ENCODE measurements at regions not wholly inside any gene's neighbourhood (a gene's known extent, or its start where the extent isn't known, plus 50 kb on each side); places are given as distances from the start of the nearest gene placed in this dataset.

DNA sequence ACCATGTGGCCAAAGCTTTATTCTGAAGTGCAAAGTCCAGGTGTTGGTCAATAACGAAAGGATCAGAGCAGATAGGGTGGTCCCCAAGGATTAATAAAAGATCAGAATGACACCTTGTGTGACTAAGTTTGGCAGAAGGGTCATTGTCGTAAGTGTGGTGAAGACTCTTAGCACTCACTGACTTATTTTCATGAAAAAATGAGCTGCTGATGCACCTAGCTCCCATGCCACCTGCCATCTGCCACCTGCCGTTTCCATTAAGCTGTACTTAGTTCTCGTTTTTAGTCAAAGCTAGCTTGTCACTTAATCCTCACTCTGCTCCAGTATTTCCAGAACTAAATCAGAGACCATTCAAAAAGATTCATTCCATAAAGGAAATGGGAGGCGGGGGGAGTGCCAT is 112.6 kb downstream of the SEC16B start:
- H3K27me3 ChIP-seq (ENCODE audit: control insufficient read depth in 4 of 4, insufficient read depth in 4 of 4, low read length in 3 of 4) = no peaks in the 10 kb centered on the region
- no peak for TF ChIP-seq HNF4A (conservative IDR thresholded peaks at IDR 0.05)
- TF ChIP-seq EGR1 (IDR thresholded peaks at IDR 0.05; ENCODE audit: low read depth in 2 of 2) = no peak
- no peak for TF ChIP-seq FOXA1 (IDR thresholded peaks at IDR 0.05)
- TF ChIP-seq YY1 (IDR thresholded peaks at IDR 0.05) = no peak
- no peak for TF ChIP-seq RAD21 (IDR thresholded peaks at IDR 0.05)
- DNase-seq (ENCODE audit: low spot score) = no peak

DNA sequence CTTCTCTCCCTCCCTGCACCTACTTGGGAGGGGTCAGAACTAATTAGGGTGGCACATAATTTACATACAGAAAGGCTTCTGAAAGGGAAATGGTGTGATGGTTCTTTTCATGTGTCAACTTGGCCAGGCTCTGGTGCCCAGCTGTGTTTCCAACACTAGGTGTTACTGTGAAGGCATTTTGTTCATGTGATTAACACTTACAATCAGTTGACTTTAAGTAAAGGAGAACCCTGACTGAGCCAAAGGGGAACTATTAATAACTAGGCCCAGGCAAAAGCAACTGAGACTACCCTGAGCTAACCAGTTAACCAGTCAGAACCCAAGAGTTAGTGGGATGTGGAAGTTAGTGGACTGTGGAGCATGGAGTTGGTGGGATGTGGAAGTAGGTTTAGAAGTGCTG is 114.9 kb downstream of the SEC16B start:
- Histone ChIP-seq H3K9ac (ENCODE audit: low read depth in 1 of 2, low read length in 2 of 2) (no peak overlapping the region), H3K36me3 (ENCODE audit: control insufficient read depth in 4 of 4, insufficient read depth in 3 of 4, low read depth in 1 of 4, low read length in 3 of 4) (no peaks in the 10 kb centered on the region), H3K9me3 (ENCODE audit: control insufficient read depth in 4 of 4, low read length in 3 of 4) (no peaks in the 10 kb centered on the region), H3K4me1 (ENCODE audit: control insufficient read depth in 4 of 4, insufficient read depth in 4 of 4, low read length in 3 of 4) (peaks cover 0 to 5% (median 2%) of the 10 kb centered on the region in 4 donors), H3K27ac (ENCODE audit: low read depth in 1 of 2, low read length in 2 of 2) (no peak overlapping the region), H3K27me3 (ENCODE audit: control insufficient read depth in 4 of 4, insufficient read depth in 4 of 4, low read length in 3 of 4) (no peaks in the 10 kb centered on the region), H3K4me3 (ENCODE audit: low read depth in 1 of 3, low read length in 3 of 3) (no peak overlapping the region)
- TF ChIP-seq YY1 (IDR thresholded peaks at IDR 0.05) (no peak), EGR1 (IDR thresholded peaks at IDR 0.05; ENCODE audit: low read depth in 2 of 2) (no peak), HNF4A (conservative IDR thresholded peaks at IDR 0.05) (no peak), FOXA2 (IDR thresholded peaks at IDR 0.05) (no peak), SP1 (IDR thresholded peaks at IDR 0.05) (no peak), NR2F2 (IDR thresholded peaks at IDR 0.05) (no peak), RAD21 (IDR thresholded peaks at IDR 0.05) (no peak)
- TF ChIP-seq, protein P1, sequence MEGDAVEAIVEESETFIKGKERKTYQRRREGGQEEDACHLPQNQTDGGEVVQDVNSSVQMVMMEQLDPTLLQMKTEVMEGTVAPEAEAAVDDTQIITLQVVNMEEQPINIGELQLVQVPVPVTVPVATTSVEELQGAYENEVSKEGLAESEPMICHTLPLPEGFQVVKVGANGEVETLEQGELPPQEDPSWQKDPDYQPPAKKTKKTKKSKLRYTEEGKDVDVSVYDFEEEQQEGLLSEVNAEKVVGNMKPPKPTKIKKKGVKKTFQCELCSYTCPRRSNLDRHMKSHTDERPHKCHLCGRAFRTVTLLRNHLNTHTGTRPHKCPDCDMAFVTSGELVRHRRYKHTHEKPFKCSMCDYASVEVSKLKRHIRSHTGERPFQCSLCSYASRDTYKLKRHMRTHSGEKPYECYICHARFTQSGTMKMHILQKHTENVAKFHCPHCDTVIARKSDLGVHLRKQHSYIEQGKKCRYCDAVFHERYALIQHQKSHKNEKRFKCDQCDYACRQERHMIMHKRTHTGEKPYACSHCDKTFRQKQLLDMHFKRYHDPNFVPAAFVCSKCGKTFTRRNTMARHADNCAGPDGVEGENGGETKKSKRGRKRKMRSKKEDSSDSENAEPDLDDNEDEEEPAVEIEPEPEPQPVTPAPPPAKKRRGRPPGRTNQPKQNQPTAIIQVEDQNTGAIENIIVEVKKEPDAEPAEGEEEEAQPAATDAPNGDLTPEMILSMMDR (IDR thresholded peaks at IDR 0.05; ENCODE audit: low read depth, low read length, missing input control) = no peak
- DNase-seq (ENCODE audit: low spot score) = no peak

More for the DNA sequence above, 112.6 kb downstream of the SEC16B start:
- Histone ChIP-seq H3K9me3 (ENCODE audit: control insufficient read depth in 4 of 4, low read length in 3 of 4) (no peaks in the 10 kb centered on the region), H3K36me3 (ENCODE audit: control insufficient read depth in 4 of 4, insufficient read depth in 3 of 4, low read depth in 1 of 4, low read length in 3 of 4) (no peaks in the 10 kb centered on the region), H3K9ac (ENCODE audit: low read depth in 1 of 2, low read length in 2 of 2) (no peak overlapping the region), H3K4me1 (ENCODE audit: control insufficient read depth in 4 of 4, insufficient read depth in 4 of 4, low read length in 3 of 4) (no peaks in the 10 kb centered on the region), H3K4me3 (ENCODE audit: low read depth in 1 of 3, low read length in 3 of 3) (no peak overlapping the region), H3K27ac (ENCODE audit: low read depth in 1 of 2, low read length in 2 of 2) (no peak overlapping the region)
- WGBS = 83% methylated on average over 5 of the region's 5 CpGs

DNA sequence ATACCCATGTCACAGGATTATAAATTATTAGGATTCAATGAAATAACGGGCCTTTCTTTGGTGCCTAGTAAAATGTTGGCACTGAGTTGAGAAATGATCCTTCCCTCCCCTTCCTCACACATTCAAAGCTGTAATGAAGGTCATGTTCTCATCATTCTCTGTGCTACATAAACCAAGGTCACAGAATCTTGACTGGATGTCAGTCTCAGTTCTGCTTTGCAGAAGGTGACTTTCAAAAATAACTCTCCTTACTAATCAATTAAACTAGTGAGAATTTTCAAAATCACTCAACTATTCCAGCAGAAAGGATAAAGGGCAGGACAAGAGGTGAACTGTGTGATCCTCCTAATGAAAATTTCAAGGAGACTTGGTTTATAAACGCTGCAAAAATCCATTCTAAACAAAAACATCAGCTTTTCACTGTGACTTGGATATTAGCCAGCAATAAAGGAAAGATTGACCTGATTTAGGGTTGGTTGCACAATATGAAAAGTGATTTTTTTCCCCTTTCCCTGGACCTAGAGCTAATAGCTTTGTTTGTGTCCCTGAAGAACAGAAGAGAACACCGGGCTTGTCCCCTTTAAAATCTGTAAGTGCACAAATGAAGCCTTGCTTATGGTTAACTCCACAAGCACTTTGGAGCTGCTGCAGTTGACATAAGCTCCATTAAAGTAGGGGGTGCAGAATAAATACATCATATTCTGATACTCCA is 120.1 kb downstream of the SEC16B start:
- Histone ChIP-seq H3K9me3 (ENCODE audit: control insufficient read depth in 4 of 4, low read length in 3 of 4) (no peaks in the 10 kb centered on the region), H3K4me1 (ENCODE audit: control insufficient read depth in 4 of 4, insufficient read depth in 4 of 4, low read length in 3 of 4) (peaks cover 0 to 7% (median 2%) of the 10 kb centered on the region in 4 donors), H3K9ac (ENCODE audit: low read depth in 1 of 2, low read length in 2 of 2) (no peak overlapping the region), H3K27ac (ENCODE audit: low read depth in 1 of 2, low read length in 2 of 2) (no peak overlapping the region), H3K4me3 (ENCODE audit: low read depth in 1 of 3, low read length in 3 of 3) (no peak overlapping the region), H3K27me3 (ENCODE audit: control insufficient read depth in 4 of 4, insufficient read depth in 4 of 4, low read length in 3 of 4) (no peaks in the 10 kb centered on the region), H3K36me3 (ENCODE audit: control insufficient read depth in 4 of 4, insufficient read depth in 3 of 4, low read depth in 1 of 4, low read length in 3 of 4) (no peaks in the 10 kb centered on the region)
- 53% methylated on average over 3 of the region's 3 CpGs for WGBS
- TF ChIP-seq, protein P1 (IDR thresholded peaks at IDR 0.05; ENCODE audit: low read depth, low read length, missing input control) = no peak
- no peak for TF ChIP-seq RXRA (IDR thresholded peaks at IDR 0.05)
- TF ChIP-seq GABPA (IDR thresholded peaks at IDR 0.05 in 1 of 2, conservative IDR thresholded peaks at IDR 0.05 in 1 of 2) = no peak
- TF ChIP-seq, protein P2, sequence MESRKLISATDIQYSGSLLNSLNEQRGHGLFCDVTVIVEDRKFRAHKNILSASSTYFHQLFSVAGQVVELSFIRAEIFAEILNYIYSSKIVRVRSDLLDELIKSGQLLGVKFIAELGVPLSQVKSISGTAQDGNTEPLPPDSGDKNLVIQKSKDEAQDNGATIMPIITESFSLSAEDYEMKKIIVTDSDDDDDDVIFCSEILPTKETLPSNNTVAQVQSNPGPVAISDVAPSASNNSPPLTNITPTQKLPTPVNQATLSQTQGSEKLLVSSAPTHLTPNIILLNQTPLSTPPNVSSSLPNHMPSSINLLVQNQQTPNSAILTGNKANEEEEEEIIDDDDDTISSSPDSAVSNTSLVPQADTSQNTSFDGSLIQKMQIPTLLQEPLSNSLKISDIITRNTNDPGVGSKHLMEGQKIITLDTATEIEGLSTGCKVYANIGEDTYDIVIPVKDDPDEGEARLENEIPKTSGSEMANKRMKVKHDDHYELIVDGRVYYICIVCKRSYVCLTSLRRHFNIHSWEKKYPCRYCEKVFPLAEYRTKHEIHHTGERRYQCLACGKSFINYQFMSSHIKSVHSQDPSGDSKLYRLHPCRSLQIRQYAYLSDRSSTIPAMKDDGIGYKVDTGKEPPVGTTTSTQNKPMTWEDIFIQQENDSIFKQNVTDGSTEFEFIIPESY (IDR thresholded peaks at IDR 0.05) = no peak
- TF ChIP-seq YY1 (IDR thresholded peaks at IDR 0.05) = no peak
- TF ChIP-seq, protein P3, sequence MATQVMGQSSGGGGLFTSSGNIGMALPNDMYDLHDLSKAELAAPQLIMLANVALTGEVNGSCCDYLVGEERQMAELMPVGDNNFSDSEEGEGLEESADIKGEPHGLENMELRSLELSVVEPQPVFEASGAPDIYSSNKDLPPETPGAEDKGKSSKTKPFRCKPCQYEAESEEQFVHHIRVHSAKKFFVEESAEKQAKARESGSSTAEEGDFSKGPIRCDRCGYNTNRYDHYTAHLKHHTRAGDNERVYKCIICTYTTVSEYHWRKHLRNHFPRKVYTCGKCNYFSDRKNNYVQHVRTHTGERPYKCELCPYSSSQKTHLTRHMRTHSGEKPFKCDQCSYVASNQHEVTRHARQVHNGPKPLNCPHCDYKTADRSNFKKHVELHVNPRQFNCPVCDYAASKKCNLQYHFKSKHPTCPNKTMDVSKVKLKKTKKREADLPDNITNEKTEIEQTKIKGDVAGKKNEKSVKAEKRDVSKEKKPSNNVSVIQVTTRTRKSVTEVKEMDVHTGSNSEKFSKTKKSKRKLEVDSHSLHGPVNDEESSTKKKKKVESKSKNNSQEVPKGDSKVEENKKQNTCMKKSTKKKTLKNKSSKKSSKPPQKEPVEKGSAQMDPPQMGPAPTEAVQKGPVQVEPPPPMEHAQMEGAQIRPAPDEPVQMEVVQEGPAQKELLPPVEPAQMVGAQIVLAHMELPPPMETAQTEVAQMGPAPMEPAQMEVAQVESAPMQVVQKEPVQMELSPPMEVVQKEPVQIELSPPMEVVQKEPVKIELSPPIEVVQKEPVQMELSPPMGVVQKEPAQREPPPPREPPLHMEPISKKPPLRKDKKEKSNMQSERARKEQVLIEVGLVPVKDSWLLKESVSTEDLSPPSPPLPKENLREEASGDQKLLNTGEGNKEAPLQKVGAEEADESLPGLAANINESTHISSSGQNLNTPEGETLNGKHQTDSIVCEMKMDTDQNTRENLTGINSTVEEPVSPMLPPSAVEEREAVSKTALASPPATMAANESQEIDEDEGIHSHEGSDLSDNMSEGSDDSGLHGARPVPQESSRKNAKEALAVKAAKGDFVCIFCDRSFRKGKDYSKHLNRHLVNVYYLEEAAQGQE (IDR thresholded peaks at IDR 0.05) = no peak
- no peak for DNase-seq (ENCODE audit: low spot score)
